OCI-M1 (cell line): ENCODE measurements at regions not wholly inside any gene's neighbourhood (a gene's known extent, or its start where the extent isn't known, plus 50 kb on each side); places are given as distances from the start of the nearest gene placed in this dataset.
"Not testable (repeated sequence)": the region's sequence is repeated elsewhere in the genome, so short reads cannot be mapped to it uniquely, and the experiment has no call there.

Experiments
- DNase-seq: peaks from one replicate; lab custom pipeline; 2025; lab: John Stamatoyannopoulos, UW

DNA sequence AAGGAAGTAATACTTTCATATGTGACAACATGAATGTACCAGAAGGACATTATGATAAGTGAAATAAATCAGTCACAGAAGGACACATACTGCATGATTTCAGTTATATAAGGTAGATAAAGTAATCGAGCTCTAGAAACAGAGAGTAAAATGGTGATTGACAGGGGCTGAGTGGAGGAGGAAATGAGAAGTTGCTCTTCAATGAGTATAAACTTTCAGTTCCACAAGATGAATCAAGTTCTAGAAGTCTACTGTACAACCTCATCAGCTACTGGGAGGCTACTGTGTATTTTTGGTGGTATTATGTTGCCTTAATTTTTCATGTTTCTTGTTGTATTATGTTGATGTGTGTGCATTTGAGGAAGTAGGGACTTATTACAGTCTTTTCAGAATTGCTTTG is 270.9 kb upstream of the GRIA3 start:
- DNase-seq = no peak

GRCh38 chrX:122913764-122914163 is 270.3 kb upstream of the GRIA3 start:
- DNase-seq = no peak

- no peak for DNase-seq
Measured at GRCh38 chrX:122914256-122914655, 269.8 kb upstream of the GRIA3 start.

DNA sequence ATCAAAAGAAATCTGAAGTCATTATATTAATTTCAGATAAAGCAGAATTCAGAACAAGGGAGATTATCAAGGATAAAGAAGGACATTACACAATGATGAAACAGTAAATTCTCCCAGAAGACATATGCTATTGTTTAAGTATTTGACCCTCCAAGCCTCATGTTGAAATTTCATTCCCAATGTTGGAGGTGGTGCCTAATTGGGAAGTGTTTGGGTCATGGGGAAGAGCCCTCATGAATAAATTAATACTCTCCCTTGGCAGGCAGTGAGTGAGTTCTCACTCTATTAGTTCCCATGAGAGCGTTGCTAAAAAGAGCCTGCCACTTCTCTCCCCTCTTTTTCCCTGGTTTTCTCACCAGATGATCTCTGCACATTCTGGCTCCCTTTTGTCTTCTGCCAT is 249.9 kb upstream of the GRIA3 start:
- no peak for DNase-seq

DNA sequence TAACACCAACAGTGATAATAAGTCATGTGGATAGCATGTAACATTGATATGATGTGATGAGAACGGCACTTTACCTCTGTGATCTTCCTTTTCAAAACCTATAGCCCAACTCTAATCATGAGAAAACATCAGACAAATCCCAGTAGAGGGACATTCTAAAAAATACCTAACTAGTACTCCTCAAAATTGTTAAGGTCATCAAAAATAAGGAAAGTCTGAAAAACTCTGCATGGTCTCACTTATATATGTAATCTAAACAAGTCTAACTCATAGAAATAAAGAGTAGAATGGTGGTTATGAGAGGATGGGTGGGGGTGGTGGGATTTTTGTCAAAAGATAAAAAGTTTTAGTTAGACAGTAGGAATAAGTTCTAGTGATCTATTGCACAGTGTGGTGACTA is 243.9 kb upstream of the GRIA3 start:
- DNase-seq = no peak

DNA sequence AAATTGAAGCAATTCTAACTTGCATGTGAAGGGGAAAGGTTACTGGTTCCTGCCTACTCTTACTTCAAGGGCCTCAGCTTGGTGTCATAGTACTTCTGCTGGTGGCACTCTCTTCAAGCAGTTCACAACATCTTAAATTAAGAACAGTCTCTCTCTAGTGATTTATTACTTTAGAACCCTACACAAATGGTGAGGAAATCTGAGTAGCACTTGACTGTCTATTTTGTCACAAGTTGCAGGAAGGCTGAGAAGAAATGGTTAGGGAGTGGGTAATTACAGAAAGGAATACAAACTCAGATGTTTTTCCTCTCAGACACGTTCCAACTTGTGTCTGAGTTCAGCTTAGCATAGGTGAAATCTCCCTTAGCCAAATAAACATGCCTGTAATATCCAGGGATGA is 242.3 kb upstream of the GRIA3 start:
- DNase-seq = no peak

- peak; percentile 2 for DNase-seq
Measured at GRCh38 chrX:122943918-122944317, 240.2 kb upstream of the GRIA3 start.

GRCh38 chrX:122945328-122945727 is 238.8 kb upstream of the GRIA3 start:
- DNase-seq = no peak

DNA sequence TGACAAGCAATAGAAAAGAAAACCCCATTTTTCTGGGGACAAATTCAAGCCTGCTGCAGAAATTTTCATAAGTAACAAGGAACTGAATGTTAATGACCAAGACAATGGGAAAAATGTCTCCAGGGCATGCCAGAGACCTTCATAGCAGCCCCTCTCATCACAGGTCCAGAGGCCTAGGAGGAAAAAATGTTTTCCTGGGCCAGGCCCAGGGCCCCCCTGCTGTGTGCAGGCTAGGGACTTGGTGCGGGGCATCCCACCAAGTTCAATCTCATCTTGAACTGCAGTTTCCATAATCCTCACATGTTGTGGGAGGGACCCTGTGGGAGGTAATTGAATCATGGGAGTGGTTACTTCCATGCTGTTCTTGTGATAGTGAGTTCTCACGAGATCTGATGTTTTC is 211.5 kb upstream of the GRIA3 start:
- DNase-seq = no peak

- no peak for DNase-seq
Measured at GRCh38 chrX:122982521-122982920, 201.6 kb upstream of the GRIA3 start.

DNA sequence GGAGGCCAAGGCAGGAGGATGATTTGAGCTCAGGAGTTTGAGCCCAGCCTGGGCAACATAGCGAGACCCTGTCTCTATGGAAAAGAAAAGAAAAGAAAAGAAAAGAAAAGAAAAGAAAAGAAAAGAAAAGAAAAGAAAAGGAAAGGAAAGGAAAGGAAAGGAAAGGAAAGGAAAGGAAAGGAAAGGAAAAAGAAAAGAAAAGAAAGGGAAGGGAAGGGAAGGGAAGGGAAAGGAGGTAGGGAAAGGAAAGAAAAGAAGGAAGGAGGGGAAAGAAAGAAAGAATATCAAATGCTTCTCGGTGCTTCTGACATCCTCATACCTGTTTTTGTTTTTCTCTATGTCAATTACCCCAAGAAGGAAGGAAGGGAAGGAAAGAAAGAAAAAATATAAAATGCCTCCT is 181.2 kb upstream of the GRIA3 start:
- DNase-seq = not testable (repeated sequence)

- no peak for DNase-seq
Measured at GRCh38 chrX:123013141-123013540, 170.9 kb upstream of the GRIA3 start.

DNA sequence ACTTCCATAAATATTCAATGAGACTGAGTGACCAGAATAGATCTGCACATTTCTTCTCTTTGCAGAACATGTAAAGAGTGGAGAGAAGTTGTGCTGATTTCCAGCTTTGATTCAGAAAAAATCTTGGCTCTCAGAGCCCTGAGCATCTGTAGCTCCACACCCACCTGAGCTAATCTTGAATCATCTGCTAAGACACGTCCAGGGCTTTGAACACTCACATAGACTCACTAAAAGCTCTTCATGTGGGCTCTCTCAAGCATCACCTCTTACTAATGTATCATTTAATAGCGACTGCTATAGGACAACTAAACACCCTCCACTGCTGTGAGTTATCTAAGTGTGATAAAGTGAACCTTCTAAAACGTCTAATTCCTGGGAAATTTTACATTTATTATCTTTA is 147.7 kb upstream of the GRIA3 start:
- DNase-seq = no peak

GRCh38 chrX:123049071-123049625 is 134.9 kb upstream of the GRIA3 start:
- no peak for DNase-seq

- DNase-seq = no peak
Measured at GRCh38 chrX:123060986-123061385, 123.1 kb upstream of the GRIA3 start.

DNA sequence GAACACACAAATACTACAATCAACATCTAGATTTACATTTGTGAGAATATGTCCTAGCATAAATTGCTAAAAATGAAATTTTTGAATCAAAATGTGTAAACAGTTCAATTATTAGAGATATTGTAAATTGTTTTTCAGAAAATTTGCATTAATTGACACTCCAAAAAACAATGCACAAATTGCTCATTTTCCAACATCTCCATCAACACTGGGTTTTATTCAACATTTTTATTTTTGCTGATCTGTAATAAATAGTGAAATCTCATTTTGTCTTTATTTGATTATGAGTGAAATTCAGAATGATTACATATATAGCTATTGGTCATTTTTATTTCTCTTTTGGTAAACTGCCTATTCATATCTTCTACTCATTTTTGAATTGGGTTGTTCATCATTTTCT is 120.0 kb upstream of the GRIA3 start:
- DNase-seq = no peak

DNA sequence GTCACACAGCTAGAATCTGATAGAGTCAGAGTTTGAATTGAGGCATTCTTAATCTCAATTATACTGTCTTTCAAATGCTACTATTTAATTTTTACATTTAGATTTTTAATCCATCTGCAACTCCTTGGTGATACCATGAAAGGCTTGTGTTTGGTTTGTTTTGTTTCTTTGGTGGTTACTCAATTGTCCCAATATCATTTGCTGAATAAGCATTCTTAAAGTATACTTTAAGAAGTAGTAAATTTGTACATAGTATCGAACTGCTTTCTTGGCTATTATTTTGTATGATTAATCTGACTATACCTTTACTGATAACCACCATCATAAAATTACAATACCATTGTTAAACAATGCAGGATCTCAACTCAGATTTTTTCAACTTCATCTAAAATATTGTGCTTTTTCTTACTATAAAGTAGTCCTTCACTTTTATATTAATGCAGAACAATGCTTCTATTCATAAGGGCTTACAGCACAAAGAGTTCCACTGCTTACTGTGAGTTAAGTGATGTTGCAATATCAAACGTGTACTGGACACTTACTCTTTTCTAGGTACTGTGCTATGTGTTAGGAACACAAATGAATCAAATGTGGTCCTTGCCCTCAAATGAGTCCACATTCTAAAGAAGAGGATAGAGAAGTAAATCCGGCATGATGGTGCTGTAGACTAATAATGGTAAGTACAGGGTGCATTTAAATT is 111.2 kb upstream of the GRIA3 start:
- no peak for DNase-seq

DNA sequence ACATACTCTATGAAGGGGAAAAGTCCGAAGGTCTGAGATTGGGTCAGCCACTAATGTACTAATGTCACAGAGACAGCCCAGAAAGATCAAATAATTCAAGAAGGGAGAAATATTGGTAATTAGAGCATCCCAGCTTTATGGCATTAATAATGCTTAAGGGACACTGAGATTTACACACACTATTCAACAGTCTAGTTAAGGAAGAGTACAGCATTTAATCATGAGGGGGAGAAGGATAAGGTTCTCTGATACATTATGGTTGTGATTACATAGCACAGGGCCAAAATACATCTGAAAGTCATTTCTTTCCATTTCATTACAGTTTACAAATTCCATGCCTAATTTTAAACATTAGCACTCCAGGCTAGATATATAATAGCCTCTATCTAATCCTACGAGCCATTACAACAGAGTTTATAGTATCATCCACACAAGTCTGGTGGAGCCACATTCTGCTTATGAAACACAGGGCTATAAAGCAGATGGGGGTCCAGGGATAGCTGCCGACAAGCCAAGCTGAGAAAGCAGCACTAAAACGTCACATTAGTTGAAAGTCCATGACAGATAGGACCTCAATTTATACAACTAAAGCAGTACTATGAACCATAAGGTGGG is 108.0 kb upstream of the GRIA3 start:
- no peak for DNase-seq

GRCh38 chrX:123077631-123078030 is 106.4 kb upstream of the GRIA3 start:
- DNase-seq = no peak

GRCh38 chrX:123080065-123080464 is 104.0 kb upstream of the GRIA3 start:
- no peak for DNase-seq

GRCh38 chrX:123081776-123082175 is 102.3 kb upstream of the GRIA3 start:
- DNase-seq = no peak

DNA sequence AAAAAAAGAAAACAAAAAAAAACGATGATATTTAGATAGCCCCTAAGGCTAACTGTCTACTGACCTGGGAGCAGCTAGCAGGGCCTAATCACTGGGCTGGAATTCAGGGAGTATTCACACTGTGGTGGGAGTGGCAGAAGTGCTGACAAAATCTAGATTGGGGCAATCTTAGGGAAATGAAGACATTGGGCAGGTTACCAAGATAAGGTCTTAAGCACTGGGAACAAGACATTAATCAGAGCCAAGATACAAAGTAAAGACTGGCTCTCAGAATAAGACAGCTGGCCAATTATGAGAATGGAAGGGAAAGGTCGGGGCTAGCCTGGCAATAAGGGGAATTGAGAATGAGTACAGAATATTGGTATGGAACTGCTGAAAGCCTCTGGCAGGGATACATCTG is 100.2 kb upstream of the GRIA3 start:
- no peak for DNase-seq

GRCh38 chrX:123084797-123085196 is 99.3 kb upstream of the GRIA3 start:
- no peak for DNase-seq
